Gastroesophageal sphincter (tissue), 3 donors: ENCODE measurements at regions not wholly inside any gene's neighbourhood (a gene's known extent, or its start where the extent isn't known, plus 50 kb on each side); places are given as distances from the start of the nearest gene placed in this dataset.

ENCODE experiments used
- EP300 ChIP-seq: sonication (generic); formaldehyde crosslinking; IDR thresholded peaks from one replicate; pipeline ENCODE4 v1.6.1; 2017; ENCODE audit warnings: antibody characterized with exemption, mild to moderate bottlenecking
- POLR2A ChIP-seq, 2 donors: fragments of 450-650 bp; IDR thresholded peaks; one replicate each; pipeline ENCODE4 v1.6.1; 2017; ENCODE audit warnings: antibody characterized with exemption in 2 of 2, mild to moderate bottlenecking in 2 of 2, moderate library complexity in 1 of 2
- POLR2AphosphoS5 ChIP-seq: sonication (generic); formaldehyde crosslinking; IDR thresholded peaks from one replicate; pipeline ENCODE4 v1.6.1; 2017; ENCODE audit warnings: antibody characterized with exemption
- TF ChIP-seq, protein P1 (sequence below), 4 experiments: fragments of 200-600 bp in 2 of 4; fragments of 450-650 bp in 2 of 4; sonication (generic) in 1 of 4; IDR thresholded peaks; one replicate each; pipeline ENCODE4 v1.5.1; 2017 to 2019; ENCODE audit warnings: antibody characterized with exemption in 4 of 4, mild to moderate bottlenecking in 2 of 4, moderate library complexity in 2 of 4

DNA sequence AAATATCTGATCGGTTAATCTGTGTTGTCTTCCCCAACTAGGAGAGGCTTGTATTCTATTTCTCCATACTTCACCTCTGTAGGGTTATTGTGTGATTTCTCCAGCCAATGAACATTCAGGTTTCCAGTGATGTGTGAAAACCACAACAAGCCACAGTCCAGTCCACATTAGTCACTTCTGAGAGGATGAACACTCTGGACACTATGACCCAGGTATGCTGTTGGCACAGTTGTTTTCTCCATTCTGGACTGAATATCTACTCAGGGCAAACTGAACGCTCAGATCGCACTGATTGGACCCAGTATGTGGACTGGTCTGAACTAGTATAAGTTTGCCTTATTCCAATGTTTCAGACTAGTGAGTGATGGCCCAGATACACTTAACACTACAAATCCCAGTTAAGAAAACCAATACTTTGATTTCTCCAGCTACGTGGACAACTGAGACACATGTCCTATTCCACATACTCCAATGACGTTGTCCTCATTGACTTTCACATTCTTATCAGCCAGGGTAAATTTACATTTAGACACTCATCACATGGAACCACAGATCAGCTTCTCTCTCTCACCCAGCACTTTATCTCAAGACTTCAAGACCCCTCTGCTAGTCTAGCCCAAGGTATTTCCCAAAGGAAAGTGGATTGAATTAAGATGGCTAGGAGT lies 587.4 kb upstream of the SGO1 start:
- TF ChIP-seq, protein P1, sequence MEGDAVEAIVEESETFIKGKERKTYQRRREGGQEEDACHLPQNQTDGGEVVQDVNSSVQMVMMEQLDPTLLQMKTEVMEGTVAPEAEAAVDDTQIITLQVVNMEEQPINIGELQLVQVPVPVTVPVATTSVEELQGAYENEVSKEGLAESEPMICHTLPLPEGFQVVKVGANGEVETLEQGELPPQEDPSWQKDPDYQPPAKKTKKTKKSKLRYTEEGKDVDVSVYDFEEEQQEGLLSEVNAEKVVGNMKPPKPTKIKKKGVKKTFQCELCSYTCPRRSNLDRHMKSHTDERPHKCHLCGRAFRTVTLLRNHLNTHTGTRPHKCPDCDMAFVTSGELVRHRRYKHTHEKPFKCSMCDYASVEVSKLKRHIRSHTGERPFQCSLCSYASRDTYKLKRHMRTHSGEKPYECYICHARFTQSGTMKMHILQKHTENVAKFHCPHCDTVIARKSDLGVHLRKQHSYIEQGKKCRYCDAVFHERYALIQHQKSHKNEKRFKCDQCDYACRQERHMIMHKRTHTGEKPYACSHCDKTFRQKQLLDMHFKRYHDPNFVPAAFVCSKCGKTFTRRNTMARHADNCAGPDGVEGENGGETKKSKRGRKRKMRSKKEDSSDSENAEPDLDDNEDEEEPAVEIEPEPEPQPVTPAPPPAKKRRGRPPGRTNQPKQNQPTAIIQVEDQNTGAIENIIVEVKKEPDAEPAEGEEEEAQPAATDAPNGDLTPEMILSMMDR (IDR thresholded peaks at IDR 0.05): no peak
- no peak for TF ChIP-seq POLR2AphosphoS5
- no peak for TF ChIP-seq EP300
- TF ChIP-seq POLR2A (IDR thresholded peaks at IDR 0.05): no peak
